M059J (cell line): ENCODE measurements at regions not wholly inside any gene's neighbourhood (a gene's known extent, or its start where the extent isn't known, plus 50 kb on each side); places are given as distances from the start of the nearest gene placed in this dataset.

Experiments
- DNase-seq: peaks from one replicate; pipeline ENCODE4 v3.0.0-alpha.2; 2012; ENCODE audit warnings: low read depth

DNA sequence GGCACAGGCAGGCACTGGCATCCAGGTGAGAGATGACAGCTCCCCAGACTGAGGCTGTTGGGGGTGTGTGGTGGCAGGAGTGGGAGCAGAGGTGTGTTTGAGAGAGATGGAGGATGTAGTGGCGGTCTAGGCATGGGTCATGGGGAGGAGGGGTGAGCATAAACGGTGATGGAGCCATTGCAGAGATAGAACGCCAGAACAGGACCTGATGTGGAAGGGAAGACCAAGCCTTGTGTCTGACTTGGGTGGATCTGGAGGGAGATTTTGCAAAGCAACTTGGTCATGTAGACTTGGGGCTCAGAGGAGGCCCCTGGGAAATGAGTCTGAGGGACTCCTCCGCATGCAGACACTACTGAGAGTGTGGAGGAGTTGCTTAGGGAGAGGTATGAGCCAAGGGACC lies 50.0 kb upstream of the CLDN5 start:
- no peak for DNase-seq

DNA sequence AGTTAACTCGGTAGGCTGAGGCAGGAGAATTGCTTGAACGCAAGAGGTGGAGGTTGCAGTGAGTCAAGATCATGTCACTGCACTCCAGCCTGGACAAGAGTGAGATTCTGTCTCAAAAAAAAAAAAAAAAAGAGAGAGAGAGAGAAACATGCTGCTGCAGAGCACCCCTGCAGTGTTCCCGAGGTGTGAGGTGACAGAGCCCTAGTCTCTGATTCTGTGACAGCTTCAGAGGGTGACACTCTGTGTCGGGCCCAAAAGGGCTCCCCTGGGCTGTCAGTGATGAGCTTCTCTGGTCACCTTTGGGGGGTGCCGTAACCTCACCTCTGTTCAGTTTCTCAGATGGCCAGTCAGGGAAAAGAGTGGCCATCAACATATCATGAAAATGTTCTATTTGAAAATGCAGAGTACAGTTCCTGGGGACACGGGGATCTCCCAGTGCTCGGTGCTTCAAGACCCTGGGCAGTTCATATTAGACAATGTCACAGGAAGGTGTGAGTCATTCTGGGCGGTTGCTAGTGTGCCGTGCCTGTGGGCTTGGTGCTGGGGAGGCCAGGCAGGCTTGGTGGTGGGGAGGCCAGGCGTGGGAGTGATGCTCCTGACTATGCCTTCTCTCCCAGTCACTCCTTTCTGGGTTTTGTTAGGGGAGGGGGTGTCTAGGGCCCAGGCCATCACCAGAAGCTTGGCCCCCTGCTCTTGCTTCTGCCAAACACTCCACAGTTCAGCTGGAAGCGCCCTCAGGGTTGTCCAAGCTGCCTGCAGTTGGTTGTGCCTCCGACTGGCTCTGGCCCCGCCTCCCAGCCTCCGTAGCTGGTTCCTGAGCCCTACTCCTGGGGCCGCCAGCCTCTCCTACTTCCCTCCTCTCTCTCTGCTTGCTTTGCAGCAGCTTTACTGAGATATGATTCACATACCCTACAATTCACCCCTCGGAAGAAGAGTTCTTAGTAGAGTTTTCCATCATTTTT lies 52.5 kb upstream of the CLDN5 start:
- DNase-seq = peak; percentile 86

DNA sequence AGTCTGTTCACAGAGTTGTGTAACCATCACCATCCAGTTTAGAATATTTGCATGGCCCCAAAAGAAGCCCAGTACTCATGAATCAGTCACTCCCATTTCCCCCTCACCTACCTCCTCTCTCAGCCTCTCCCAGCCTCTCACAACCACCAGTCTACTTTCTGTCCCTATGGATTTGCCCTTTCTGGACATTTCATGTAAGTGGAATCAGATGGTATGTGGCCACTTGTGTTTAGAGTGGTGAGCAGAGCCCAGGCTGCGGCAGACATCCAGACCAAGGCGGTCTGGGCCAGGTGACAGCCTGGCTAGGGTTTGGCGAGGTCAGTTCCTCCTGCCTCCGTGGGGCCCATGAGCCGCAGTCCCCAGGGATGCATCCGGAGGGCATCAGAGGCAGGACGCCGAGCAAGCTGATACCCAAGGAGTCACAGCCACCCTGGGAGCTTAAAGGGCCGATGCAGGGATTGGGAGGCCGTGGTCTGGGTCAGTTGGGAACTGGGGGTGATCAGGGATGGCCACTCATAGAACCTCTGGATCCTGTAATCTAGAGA lies 53.3 kb upstream of the CLDN5 start:
- no peak for DNase-seq

DNA sequence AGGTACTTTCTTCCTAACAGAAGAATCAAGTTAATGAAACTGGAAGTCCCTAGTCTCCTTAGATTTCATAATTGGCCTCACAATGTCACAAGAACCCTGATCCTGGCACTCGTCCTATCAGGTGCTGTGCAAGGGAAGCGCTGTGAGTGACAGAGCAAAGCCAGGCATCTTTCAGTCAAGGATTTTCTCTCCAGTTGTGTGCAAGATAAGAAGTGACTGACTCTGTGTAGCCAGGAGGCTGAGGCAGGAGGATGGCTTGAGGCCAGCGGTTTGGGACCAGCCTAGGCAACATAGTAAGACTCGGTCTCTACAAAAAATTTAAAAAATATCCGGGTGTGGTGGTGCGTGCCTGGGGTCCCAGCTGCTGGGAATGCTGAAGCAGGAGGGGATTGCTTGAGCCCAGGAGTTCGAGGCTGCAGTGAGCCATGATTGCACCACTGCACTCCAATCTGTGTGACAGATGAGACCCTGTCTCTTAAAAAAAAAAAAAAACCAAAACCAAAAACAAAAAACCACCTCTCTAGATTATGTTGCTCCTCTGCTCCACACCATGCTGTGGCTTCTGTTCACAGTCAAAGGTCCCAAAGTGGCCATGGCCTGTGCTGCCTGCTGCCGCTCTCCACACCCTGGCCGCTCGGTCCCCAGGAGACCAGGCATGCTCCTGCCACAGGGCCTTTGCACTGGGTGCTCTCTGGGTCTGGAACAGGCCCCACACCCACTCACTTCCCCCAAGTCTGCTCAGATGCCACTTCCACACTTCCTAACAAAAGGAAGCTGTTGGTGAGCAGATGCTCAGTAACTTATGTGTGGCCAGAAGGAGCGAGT lies 54.2 kb upstream of the CLDN5 start:
- no peak for DNase-seq

DNA sequence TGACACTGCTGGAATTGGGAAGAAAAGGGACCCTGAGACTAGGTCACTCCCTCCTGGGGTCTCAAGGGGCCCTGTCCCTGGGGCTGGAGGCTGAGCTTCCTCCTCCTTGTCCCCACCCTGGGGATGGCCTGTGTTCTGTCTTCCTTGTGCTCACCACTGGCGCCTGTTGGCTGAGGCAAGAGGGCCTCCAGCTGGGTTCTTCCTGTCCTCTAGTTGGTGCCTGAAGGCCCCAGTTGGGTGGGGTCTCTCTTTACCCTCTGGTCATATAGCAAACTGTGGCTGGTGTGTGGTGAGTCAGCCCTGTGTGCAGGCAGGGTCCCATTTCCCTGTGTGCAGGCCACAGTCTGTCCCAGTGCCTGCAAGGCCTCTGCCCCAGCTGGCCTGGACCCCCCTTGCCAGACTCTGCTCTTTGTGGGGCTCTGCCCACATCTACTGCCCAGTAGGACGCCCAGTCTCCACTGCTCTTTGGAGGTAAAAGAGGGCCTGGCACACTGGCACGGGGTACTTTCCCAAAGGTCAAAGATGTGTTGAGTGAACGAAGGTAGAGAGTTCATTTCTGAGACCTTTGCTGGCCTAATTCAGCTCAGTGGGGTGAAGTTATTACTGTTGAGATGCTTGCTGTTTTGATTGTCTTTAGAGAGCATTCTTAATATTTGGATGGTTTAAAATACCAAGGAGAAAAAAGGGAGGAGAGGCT lies 55.1 kb upstream of the CLDN5 start:
- DNase-seq = no peak

DNA sequence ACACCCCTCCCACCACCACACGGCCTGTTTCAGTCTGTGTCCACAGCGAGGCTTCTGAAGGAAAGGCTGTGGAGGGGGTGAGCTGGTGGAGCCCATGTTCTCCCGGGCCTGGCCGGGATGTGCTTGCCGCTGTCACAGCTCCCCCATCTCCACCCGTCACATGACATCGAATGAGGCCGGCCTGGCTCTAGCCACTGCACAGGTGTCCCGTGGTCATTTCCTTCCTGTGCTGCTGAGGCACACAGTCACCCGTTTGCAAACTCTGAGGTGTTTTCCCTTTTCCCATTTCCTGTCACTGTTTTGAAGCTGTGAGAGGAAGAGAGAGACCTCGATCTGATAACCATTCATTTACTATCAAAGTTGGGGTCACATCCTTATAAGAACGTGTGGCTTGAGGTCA lies 55.7 kb upstream of the CLDN5 start:
- no peak for DNase-seq

DNA sequence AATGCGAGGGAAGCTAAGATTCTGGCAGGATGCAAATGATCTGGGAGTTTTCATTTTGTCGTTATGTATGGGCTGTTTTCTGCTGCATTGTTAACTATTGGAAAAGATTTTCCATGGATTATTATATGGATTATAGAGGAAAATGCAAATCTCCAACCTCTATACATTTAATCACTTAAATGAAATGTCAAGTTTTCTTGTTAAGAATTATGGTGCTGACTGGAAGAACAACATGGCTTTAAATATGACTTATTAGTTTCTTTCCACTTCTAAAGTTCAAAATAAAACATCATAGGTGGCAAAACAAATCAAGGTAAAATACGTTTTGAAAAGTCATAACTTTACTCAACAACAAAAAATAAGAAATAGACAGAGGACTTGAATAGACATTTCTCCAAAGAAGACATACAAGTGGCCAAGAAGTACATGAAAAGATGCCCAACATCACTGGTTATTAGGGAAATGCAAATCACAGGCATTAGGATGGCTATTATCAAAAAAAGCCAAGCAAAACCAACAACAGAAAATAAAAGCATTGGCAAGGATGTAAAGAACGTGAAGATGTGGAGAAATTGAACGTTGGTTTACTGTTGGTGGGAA lies 56.2 kb upstream of the CLDN5 start:
- no peak for DNase-seq

DNA sequence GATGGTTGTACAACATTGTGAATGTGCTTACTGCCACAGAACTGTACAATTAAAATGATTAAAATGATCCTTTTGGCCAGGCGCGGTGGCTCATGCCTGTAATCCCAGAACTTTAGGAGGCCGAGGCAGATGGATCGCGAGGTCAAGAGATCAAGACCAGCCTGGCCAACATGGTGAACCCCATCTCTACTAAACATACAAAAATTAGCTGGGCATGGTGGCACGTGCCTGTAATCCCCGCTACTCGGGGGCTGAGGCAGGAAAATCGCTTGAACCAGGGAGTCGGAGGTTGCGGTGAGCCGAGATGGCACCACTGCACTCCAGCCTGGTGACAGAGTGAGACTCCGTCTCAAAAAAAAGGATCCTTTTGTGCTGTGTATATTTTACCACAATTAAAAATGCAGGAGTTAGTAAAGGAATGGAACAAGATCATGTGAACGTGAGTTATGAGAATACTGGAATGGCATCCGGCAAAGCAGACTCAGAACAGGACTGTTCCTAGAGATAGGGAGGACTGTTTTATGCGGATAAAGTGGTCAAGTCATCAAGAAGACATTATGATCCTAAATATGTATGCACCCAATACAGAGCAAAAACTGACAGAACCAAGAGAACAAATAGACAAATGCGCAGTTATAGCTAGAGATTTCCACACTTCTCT lies 58.0 kb upstream of the CLDN5 start:
- DNase-seq = no peak

DNA sequence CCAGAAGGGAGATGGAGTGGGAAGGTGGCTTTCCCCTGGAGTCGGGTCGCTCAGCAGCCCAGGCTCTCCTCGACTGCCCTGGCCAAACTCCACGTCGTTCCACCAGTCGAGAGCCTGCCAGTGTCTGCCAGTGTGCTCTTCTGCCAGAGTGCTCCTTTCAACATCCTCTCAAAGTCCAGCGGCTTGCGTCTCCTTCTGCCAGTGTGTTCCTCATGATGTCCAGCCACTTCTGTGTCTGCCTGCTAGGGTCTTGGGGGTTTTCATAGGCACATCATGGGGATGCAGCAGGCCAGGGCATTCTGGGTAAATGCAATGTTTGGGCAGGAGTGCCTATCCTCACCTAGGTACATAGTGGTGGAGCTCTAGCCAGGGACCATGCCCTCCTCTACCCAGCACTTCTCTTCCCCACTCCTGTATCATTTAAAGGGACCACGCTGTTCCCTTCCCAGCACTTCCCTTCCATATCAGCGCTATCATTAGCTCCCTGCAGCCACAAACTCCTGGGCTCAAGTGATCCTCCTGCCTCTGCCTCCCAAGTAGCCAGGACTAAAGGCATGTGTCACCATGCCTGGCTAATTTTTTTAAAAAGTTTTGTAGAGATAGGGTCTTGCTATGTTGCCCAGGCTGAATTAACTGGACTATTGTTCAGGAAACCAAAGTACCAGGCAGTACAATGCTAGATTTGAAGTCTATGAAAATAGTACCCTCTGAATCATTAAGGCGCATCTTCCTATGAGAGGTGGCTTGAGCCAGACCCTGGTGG lies 62.9 kb upstream of the CLDN5 start:
- no peak for DNase-seq

DNA sequence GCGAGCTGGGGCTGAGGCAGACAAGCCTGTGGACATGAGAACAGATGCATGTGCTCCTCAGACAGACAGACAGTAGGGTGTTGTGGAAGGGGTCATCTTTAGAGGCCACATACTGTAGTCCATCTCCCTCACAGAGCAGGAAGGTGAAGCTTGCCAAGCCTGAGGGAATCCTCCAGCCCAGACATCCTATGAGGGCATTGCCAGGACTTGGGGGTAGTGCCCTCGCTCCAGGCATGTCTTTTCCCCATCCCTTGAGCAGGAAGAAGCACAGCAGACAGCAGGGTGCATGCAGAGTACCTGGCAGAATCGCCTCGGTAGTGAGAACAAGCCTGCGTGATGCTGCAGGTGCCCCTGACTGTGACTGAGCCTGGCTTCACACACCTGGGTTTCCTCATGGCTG lies 66.5 kb upstream of the CLDN5 start:
- no peak for DNase-seq

DNA sequence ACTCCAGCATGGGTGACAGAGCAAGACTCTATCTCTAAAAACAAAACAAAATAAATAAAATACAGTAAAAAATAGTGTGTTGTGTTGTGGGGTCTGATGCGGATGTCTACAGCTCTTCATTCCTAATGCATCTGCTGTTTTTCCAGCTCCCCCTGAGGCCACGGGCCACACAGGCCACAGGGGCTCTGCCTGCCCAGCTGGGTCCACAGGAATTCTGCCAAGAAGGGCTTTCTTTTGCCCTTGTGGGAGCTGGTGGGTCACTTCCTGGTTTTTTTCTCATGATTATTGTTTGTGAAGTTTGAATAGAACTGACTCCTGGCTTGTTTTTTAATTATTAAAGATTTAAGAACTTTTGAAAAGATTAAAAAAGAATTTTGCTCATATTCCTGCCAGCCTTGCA lies 67.4 kb upstream of the CLDN5 start:
- no peak for DNase-seq

DNA sequence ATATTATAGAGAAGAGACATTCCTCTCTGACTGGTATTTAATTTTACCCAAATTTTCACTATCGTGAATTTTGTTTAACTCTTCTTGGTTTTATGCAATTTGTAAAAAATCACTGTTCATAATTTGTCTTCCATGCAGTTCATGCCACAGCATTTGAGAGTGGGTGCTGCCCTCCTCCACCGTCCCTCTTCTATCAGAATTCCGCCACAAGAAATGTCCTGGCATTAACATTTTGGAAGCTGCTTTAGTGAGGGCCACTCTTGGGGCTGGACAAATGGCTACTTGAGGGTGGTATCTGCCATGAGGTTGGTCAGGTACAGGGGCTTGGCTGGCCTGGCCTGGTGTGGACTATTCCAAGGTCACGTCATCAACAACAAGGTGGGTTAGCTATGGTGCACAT lies 68.3 kb upstream of the CLDN5 start:
- no peak for DNase-seq

DNA sequence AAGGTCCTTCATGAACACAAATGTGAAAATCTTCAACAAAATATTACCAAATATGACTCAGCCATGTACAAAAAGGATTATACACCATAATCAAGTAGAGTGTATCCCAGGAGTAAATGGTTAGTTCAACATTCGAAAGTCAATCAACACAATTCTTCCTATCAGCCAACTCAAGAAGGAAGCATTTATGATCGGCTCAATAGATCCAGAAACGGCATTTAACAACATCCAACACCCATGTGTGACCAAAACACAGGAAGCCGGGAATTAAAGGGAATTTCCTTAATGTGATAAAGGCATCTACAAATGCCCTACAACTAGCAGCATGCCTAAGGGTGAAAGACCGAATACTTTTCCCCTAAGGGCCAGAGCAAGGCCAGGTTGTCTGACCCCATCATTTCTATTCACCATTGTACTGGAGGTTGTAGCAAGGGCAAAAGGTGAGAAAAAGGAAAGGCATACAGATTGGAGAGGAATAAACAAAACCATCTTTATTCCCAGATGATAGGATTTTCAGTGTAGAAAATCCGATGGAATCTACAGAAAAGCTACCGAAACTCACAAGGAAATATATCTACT lies 69.9 kb upstream of the CLDN5 start:
- DNase-seq = no peak

DNA sequence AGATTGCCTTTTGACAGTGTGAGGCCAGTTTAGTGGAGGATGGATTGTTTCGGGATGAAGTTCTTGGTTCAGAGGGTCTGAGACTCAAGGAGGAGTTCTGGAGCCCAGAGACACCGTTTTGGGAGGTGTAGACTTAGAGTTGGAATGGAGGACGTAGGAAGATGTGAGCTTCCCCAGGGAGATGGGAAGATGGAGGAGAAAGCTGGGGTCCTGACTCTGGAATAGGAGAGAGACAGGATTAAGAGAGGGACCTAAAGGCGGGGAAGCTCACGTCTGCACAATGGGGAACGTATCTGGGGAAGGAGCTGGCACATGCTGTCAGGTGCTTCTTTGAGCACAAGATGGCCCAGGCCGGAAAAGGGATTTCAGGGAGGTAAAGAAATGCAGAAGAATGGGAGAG lies 71.3 kb upstream of the CLDN5 start:
- no peak for DNase-seq

DNA sequence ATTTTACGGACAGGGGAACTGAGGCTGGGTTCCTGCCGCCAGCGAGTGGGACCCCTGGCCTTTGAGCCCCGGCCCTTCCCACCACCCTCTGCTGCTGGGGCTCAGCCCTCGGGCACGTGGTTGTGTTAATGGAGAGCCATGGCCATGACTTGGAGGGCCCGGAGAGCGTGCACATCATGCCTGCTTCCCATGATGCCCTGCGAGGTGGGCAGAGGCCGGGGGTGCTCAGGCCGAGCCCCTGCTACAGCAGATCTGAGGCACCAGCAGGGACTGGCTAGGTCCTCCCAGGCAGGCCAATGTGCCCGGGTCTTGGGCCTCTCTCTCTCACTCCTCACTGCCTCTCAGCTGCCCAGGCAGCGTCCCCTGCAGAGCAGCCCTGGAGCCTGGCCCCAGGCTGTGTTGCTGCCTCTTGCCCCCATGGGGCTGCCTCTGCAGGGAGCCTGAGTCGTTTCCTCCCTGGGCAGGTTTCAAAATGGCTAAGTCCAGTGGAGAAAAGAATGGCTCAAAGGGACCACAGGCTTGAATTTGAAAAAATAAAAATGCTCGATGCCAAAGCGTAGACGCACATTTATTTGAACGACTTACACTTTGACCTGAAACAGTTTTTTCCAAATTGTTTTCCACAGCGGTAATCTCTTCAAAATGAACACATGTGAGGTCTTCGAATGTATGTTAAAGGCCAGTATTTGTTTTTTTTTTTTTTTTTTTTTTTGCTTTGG lies 72.6 kb upstream of the CLDN5 start:
- no peak for DNase-seq

DNA sequence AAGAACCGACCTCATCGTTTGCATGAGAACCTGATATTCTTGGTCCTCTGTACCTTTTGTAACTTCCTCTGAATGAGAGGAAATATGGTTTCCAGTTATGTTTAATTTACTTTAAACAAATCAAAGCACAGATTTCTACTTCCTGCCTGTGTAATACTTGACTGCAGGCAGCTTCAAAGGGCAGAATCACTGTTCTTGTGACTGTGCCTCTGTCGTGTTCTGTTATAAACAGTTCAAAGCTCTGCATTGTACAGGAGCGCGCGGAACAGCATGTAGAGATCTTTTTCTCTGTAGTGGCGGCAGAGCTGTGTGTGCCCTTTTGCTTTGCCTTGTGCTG lies 73.2 kb upstream of the CLDN5 start:
- no peak for DNase-seq

DNA sequence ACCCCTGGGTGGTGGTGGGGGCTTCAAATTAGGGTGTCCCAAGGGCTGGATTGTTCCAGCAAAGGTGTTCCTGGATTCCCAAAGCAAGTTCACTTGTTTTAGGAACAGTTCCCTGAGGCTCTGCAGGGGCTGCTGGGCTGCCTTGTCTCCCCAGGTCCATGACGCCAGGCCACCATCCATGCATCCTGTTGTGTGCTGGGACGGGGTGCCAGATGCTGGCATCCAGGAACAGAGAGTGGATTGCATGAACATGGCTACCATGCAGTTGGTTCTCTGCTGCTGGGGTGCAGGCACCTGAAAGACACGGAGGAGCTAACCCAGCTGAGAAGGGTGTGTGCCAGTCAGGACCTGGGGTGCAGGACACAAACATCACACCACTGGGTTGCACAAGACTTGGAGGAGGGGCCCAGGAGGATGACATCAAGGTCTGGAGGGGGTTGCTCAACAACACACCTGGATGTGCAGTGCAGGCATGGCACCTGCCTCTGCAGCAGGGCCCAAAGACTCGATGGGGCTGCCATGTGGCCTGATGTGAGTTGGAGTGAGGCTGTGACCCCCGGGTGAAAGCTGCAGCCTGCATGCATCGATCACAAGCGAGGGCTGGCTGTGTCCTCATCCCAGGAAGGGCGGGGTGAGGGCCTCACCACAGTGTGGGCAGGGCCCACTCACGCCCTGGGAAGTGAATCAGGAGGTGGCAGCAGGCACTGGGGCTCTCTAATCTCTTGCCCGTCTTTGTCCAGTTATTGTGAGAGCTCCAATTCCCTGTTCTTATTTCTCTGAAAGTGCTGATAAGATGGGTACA lies 74.0 kb upstream of the CLDN5 start:
- DNase-seq = no peak

DNA sequence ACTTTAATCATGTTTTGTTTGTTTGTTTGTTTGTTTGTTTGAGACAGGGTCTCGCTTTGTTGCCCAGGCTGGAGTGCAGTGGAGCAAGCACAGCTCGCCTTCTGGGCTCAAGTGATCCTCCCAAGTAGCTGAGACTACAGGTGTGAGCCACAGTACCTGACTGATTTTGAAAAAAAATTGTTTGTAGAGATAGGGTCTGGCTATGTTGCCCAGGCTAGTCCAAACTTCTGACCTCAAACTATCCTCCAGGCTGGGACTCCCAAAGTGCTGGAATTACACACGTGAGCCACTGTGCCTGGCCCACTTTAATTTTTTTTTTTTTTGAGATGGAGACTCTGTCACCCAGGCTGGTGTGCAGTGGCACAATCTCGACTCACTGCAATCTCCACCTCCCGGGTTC lies 74.8 kb upstream of the CLDN5 start:
- DNase-seq = no peak
